HepG2 (cell line): ENCODE measurements at regions not wholly inside any gene's neighbourhood (a gene's known extent, or its start where the extent isn't known, plus 50 kb on each side); places are given as distances from the start of the nearest gene placed in this dataset.

Experiments
- CTCF ChIP-seq: sonication (generic); formaldehyde crosslinking; IDR thresholded peaks from 2 replicates; pipeline ENCODE4 v1.5.0; 2020; ENCODE audit warnings: mild to moderate bottlenecking, missing genetic modification reagents, moderate library complexity
- GABPA ChIP-seq, 2 experiments: IDR thresholded peaks; 2 replicates each; pipeline ENCODE4 v1.6.1; 2011 to 2016; ENCODE audit warnings: low read depth in 2 of 2, low read length in 1 of 2, missing biosample characterization in 1 of 2, missing genetic modification characterization in 1 of 2
- RFX5 ChIP-seq: IDR thresholded peaks from 2 replicates; pipeline ENCODE4 v1.6.1; 2011; ENCODE audit warnings: low read depth, low read length, improper control_type of control experiment
- SIN3B ChIP-seq: fragments of 150-350 bp; IDR thresholded peaks from 2 replicates; pipeline ENCODE4 v1.6.1; 2014; ENCODE audit warnings: low read length
- USF2 ChIP-seq, 2 experiments: sonication (generic) in 1 of 2; formaldehyde crosslinking in 1 of 2; IDR thresholded peaks; 2 replicates each; pipeline versions ENCODE4 v1.5.1 to v1.6.1; 2011 to 2020; ENCODE audit warnings: borderline replicate concordance in 1 of 2, low read depth in 1 of 2, low read length in 1 of 2, mild to moderate bottlenecking in 1 of 2, missing genetic modification reagents in 1 of 2, moderate library complexity in 1 of 2
- ZBTB2 ChIP-seq: sonication (generic); formaldehyde crosslinking; IDR thresholded peaks from 2 replicates; pipeline ENCODE4 v1.8.0; 2022; ENCODE audit warnings: low read depth, missing genetic modification reagents
- ZBTB7A ChIP-seq: sonication (generic); formaldehyde crosslinking; IDR thresholded peaks from 2 replicates; pipeline ENCODE4 v1.8.0; 2022; ENCODE audit warnings: mild to moderate bottlenecking, missing genetic modification reagents
- ZNF468 ChIP-seq: sonication (generic); formaldehyde crosslinking; IDR thresholded peaks from 2 replicates; pipeline ENCODE4 v1.8.0; 2022; ENCODE audit warnings: mild to moderate bottlenecking, moderate library complexity, missing genetic modification reagents
- TF ChIP-seq, protein P1 (sequence below): sonication (generic); IDR thresholded peaks from 2 replicates; pipeline ENCODE4 v1.6.1; 2016; ENCODE audit warnings: low read depth, borderline replicate concordance

DNA sequence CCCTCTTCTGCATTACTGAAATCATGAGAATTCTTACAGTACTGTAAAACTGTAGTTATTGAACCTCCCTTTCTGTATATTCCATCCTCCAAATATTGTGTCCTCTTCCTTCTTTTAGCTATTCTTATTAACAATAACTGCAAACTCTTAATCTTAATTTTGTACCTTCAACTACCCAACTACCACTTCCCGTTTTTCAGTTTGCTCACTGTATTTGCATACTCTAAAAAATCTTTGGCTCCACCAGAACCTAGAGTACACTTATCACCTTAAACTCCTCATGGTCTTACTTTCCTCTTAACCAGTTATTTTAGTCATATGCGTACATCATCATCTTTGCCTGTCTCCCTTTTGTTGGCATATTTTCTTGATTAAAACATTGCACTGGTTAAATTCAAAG, 543.7 kb downstream of the ARAP2 start:
- TF ChIP-seq, protein P1, sequence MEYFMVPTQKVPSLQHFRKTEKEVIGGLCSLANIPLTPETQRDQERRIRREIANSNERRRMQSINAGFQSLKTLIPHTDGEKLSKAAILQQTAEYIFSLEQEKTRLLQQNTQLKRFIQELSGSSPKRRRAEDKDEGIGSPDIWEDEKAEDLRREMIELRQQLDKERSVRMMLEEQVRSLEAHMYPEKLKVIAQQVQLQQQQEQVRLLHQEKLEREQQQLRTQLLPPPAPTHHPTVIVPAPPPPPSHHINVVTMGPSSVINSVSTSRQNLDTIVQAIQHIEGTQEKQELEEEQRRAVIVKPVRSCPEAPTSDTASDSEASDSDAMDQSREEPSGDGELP: no peak
- no peak for TF ChIP-seq USF2 (IDR thresholded peaks at IDR 0.05; ENCODE audit: low read depth, low read length)
- TF ChIP-seq USF2 (CRISPR knock-in tag; IDR thresholded peaks at IDR 0.05; ENCODE audit: borderline replicate concordance): no peak
- no peak for TF ChIP-seq GABPA (IDR thresholded peaks at IDR 0.05; ENCODE audit: low read depth, low read length)
- no peak for TF ChIP-seq GABPA (CRISPR knock-in tag; IDR thresholded peaks at IDR 0.05; ENCODE audit: low read depth)
- TF ChIP-seq ZNF468 (CRISPR knock-in tag): no peak
- TF ChIP-seq ZBTB2 (CRISPR knock-in tag): no peak
- no peak for TF ChIP-seq RFX5
- no peak for TF ChIP-seq CTCF
- no peak for TF ChIP-seq ZBTB7A (CRISPR knock-in tag)
- no peak for TF ChIP-seq SIN3B
